ENCODE measurements at regions not wholly inside any gene's neighbourhood (a gene's known extent, or its start where the extent isn't known, plus 50 kb on each side); places are given as distances from the start of the nearest gene placed in this dataset.

GRCh38 chr4:41420541-41420940 lies 117.4 kb upstream of the LIMCH1 start:
- Mint-ChIP-seq H3K36me3 (ENCODE audit: insufficient read depth, unreplicated experiment) (no peaks in the 10 kb centered on the region), H3K27me3 (ENCODE audit: insufficient read depth, unreplicated experiment) (no peaks in the 10 kb centered on the region), H3K4me3 (ENCODE audit: unreplicated experiment) (no peak overlapping the region), H3K4me1 (ENCODE audit: insufficient read depth, unreplicated experiment) (peaks cover 6% of the 10 kb centered on the region), H3K9me3 (ENCODE audit: unreplicated experiment) (no peaks in the 10 kb centered on the region), H3K27ac (ENCODE audit: low read depth, unreplicated experiment) (no peak overlapping the region)
- CTCF ChIA-PET: interaction anchor here (1.0 kb wide), 1 partner anchor 53 kb away, joined by 3 read pairs; no protein-coding TSS in a partner anchor
- intact Hi-C loops (cut with micrococcal nuclease): no loop called here
- TF ChIP-seq CTCF (IDR thresholded peaks at IDR 0.05; ENCODE audit: unreplicated experiment): no peak
- no peak for DNase-seq (ENCODE audit: unreplicated experiment)
- POLR2A ChIA-PET: no interaction called here
- no TSS peak for BruUV-seq (replicated peaks)

- intact Hi-C loops (cut with micrococcal nuclease): no loop called here
- H3K27ac Mint-ChIP-seq (ENCODE audit: low read depth, unreplicated experiment): no peak overlapping the region
- peaks cover 7% of the 10 kb centered on the region for H3K4me1 Mint-ChIP-seq (ENCODE audit: insufficient read depth, unreplicated experiment)
- POLR2A ChIA-PET: interaction anchor here (1.1 kb wide), 1 partner anchor 29 kb away, joined by 3 read pairs; no protein-coding TSS in a partner anchor
- CTCF ChIA-PET: interaction anchor here (0.6 to 0.7 kb wide), 2 partner anchors 61 to 191 kb away, joined by 3 read pairs; no protein-coding TSS in a partner anchor
- H3K9me3 Mint-ChIP-seq (ENCODE audit: unreplicated experiment): no peaks in the 10 kb centered on the region
- no peak for TF ChIP-seq CTCF (IDR thresholded peaks at IDR 0.05; ENCODE audit: unreplicated experiment)
- H3K27me3 Mint-ChIP-seq (ENCODE audit: insufficient read depth, unreplicated experiment): no peaks in the 10 kb centered on the region
- BruUV-seq (replicated peaks): no TSS peak
- H3K36me3 Mint-ChIP-seq (ENCODE audit: insufficient read depth, unreplicated experiment): peaks cover 5% of the 10 kb centered on the region
- H3K4me3 Mint-ChIP-seq (ENCODE audit: unreplicated experiment): no peak overlapping the region
- no peak for DNase-seq (ENCODE audit: unreplicated experiment)
Observed at GRCh38 chr4:41423117-41423516, 114.8 kb upstream of the LIMCH1 start.

- POLR2A ChIA-PET: no interaction called here
- Mint-ChIP-seq H3K36me3 (ENCODE audit: insufficient read depth, unreplicated experiment) (peaks cover 5% of the 10 kb centered on the region), H3K27ac (ENCODE audit: low read depth, unreplicated experiment) (no peak overlapping the region), H3K9me3 (ENCODE audit: unreplicated experiment) (no peaks in the 10 kb centered on the region), H3K4me3 (ENCODE audit: unreplicated experiment) (no peak overlapping the region), H3K4me1 (ENCODE audit: insufficient read depth, unreplicated experiment) (peaks cover 6% of the 10 kb centered on the region), H3K27me3 (ENCODE audit: insufficient read depth, unreplicated experiment) (no peaks in the 10 kb centered on the region)
- BruUV-seq (replicated peaks): no TSS peak
- TF ChIP-seq CTCF (IDR thresholded peaks at IDR 0.05; ENCODE audit: unreplicated experiment): no peak
- DNase-seq (ENCODE audit: unreplicated experiment): no peak
- CTCF ChIA-PET: interaction anchor here (1.3 kb wide), 1 partner anchor 8 kb away, joined by 3 read pairs; no protein-coding TSS in a partner anchor
- intact Hi-C loops (cut with micrococcal nuclease): no loop called here
Observed at GRCh38 chr4:41424522-41424921, 113.4 kb upstream of the LIMCH1 start.

- TF ChIP-seq CTCF (IDR thresholded peaks at IDR 0.05; ENCODE audit: unreplicated experiment): no peak
- BruUV-seq (replicated peaks): no TSS peak
- intact Hi-C loops (cut with micrococcal nuclease): no loop called here
- H3K36me3 Mint-ChIP-seq (ENCODE audit: insufficient read depth, unreplicated experiment): peaks cover 5% of the 10 kb centered on the region
- H3K4me3 Mint-ChIP-seq (ENCODE audit: unreplicated experiment): no peak overlapping the region
- H3K27me3 Mint-ChIP-seq (ENCODE audit: insufficient read depth, unreplicated experiment): no peaks in the 10 kb centered on the region
- ChIA-PET CTCF (no interaction called here), POLR2A (no interaction called here)
- no peaks in the 10 kb centered on the region for H3K9me3 Mint-ChIP-seq (ENCODE audit: unreplicated experiment)
- H3K4me1 Mint-ChIP-seq (ENCODE audit: insufficient read depth, unreplicated experiment): peaks cover 6% of the 10 kb centered on the region
- no peak for DNase-seq (ENCODE audit: unreplicated experiment)
- H3K27ac Mint-ChIP-seq (ENCODE audit: low read depth, unreplicated experiment): no peak overlapping the region
Observed at GRCh38 chr4:41425650-41426049, 112.3 kb upstream of the LIMCH1 start.

All from MCF 10A (cell line).